ENCODE measurements at regions not wholly inside any gene's neighbourhood (a gene's known extent, or its start where the extent isn't known, plus 50 kb on each side); places are given as distances from the start of the nearest gene placed in this dataset.

GRCh38 chr5:124654418-124654817 is 92.0 kb downstream of the ZNF608 start:
- Histone ChIP-seq H3K36me3 (ENCODE audit: control insufficient read depth, insufficient read depth, low read length) (no peaks in the 10 kb centered on the region), H3K27ac (ENCODE audit: insufficient read depth, low read length) (no peak overlapping the region), H3K27me3 (ENCODE audit: control insufficient read depth, insufficient read depth, low read length) (no peaks in the 10 kb centered on the region), H3K79me2 (ENCODE audit: control insufficient read depth, insufficient read depth, low read length) (peaks cover 15% of the 10 kb centered on the region), H3K4me3 (replicated peaks in 1 of 4; ENCODE audit: control extremely low read depth in 1 of 4, insufficient read depth in 1 of 4, low read depth in 3 of 4, low read length in 4 of 4) (no peak overlapping the region), H3K9me3 (ENCODE audit: control insufficient read depth, insufficient read depth, low read depth, low read length) (no peaks in the 10 kb centered on the region), H4K20me1 (ENCODE audit: control insufficient read depth, extremely low read depth, insufficient read depth, low read length) (no peaks in the 10 kb centered on the region), H3K4me2 (ENCODE audit: extremely low read depth, insufficient read depth, low read length) (no peak overlapping the region), H3K4me1 (ENCODE audit: control insufficient read depth, extremely low read depth, insufficient read depth, low read length) (peaks cover 20% of the 10 kb centered on the region), H3K9ac (ENCODE audit: insufficient read depth, low read length) (no peak overlapping the region), H2AFZ (ENCODE audit: low read length) (no peak overlapping the region)
- no peak for DNase-seq (ENCODE audit: low read depth in 2 of 2)
- no peak for TF ChIP-seq EZH2 (IDR thresholded peaks at IDR 0.05; ENCODE audit: low read length, missing control alignments)
- TF ChIP-seq, protein P1, sequence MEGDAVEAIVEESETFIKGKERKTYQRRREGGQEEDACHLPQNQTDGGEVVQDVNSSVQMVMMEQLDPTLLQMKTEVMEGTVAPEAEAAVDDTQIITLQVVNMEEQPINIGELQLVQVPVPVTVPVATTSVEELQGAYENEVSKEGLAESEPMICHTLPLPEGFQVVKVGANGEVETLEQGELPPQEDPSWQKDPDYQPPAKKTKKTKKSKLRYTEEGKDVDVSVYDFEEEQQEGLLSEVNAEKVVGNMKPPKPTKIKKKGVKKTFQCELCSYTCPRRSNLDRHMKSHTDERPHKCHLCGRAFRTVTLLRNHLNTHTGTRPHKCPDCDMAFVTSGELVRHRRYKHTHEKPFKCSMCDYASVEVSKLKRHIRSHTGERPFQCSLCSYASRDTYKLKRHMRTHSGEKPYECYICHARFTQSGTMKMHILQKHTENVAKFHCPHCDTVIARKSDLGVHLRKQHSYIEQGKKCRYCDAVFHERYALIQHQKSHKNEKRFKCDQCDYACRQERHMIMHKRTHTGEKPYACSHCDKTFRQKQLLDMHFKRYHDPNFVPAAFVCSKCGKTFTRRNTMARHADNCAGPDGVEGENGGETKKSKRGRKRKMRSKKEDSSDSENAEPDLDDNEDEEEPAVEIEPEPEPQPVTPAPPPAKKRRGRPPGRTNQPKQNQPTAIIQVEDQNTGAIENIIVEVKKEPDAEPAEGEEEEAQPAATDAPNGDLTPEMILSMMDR (conservative IDR thresholded peaks at IDR 0.05 in 1 of 2, IDR thresholded peaks at IDR 0.05 in 1 of 2; ENCODE audit: low read depth in 1 of 2, low read length in 2 of 2) = no peak

- no peaks in the 10 kb centered on the region for H3K27me3 ChIP-seq (ENCODE audit: control insufficient read depth, insufficient read depth, low read length)
- H2AFZ ChIP-seq (ENCODE audit: low read length) = no peak overlapping the region
- no peak overlapping the region for H3K4me3 ChIP-seq (replicated peaks in 1 of 4; ENCODE audit: control extremely low read depth in 1 of 4, insufficient read depth in 1 of 4, low read depth in 3 of 4, low read length in 4 of 4)
- peaks cover 26% of the 10 kb centered on the region for H3K4me1 ChIP-seq (ENCODE audit: control insufficient read depth, extremely low read depth, insufficient read depth, low read length)
- H3K9ac ChIP-seq (ENCODE audit: insufficient read depth, low read length) = no peak overlapping the region
- no peak for TF ChIP-seq EZH2 (IDR thresholded peaks at IDR 0.05; ENCODE audit: low read length, missing control alignments)
- TF ChIP-seq, protein P1 (conservative IDR thresholded peaks at IDR 0.05 in 1 of 2, IDR thresholded peaks at IDR 0.05 in 1 of 2; ENCODE audit: low read depth in 1 of 2, low read length in 2 of 2) = no peak
- H3K79me2 ChIP-seq (ENCODE audit: control insufficient read depth, insufficient read depth, low read length) = peaks cover 14% of the 10 kb centered on the region
- no peaks in the 10 kb centered on the region for H3K9me3 ChIP-seq (ENCODE audit: control insufficient read depth, insufficient read depth, low read depth, low read length)
- H3K27ac ChIP-seq (ENCODE audit: insufficient read depth, low read length) = no peak overlapping the region
- no peak overlapping the region for H3K4me2 ChIP-seq (ENCODE audit: extremely low read depth, insufficient read depth, low read length)
- H3K36me3 ChIP-seq (ENCODE audit: control insufficient read depth, insufficient read depth, low read length) = no peaks in the 10 kb centered on the region
- no peaks in the 10 kb centered on the region for H4K20me1 ChIP-seq (ENCODE audit: control insufficient read depth, extremely low read depth, insufficient read depth, low read length)
- no peak for DNase-seq (ENCODE audit: low read depth in 2 of 2)
Measured at GRCh38 chr5:124653666-124654065, 92.8 kb downstream of the ZNF608 start.

GRCh38 chr5:124652892-124653441 is 93.5 kb downstream of the ZNF608 start:
- H3K9ac ChIP-seq (ENCODE audit: insufficient read depth, low read length) = no peak overlapping the region
- TF ChIP-seq, protein P1 (conservative IDR thresholded peaks at IDR 0.05 in 1 of 2, IDR thresholded peaks at IDR 0.05 in 1 of 2; ENCODE audit: low read depth in 1 of 2, low read length in 2 of 2) = no peak
- no peak for TF ChIP-seq EZH2 (IDR thresholded peaks at IDR 0.05; ENCODE audit: low read length, missing control alignments)
- H3K9me3 ChIP-seq (ENCODE audit: control insufficient read depth, insufficient read depth, low read depth, low read length) = no peaks in the 10 kb centered on the region
- H2AFZ ChIP-seq (ENCODE audit: low read length) = no peak overlapping the region
- peaks cover 10% of the 10 kb centered on the region for H3K79me2 ChIP-seq (ENCODE audit: control insufficient read depth, insufficient read depth, low read length)
- no peaks in the 10 kb centered on the region for H3K36me3 ChIP-seq (ENCODE audit: control insufficient read depth, insufficient read depth, low read length)
- no peaks in the 10 kb centered on the region for H3K27me3 ChIP-seq (ENCODE audit: control insufficient read depth, insufficient read depth, low read length)
- H3K27ac ChIP-seq (ENCODE audit: insufficient read depth, low read length) = no peak overlapping the region
- DNase-seq (ENCODE audit: low read depth in 2 of 2) = no peak
- no peaks in the 10 kb centered on the region for H4K20me1 ChIP-seq (ENCODE audit: control insufficient read depth, extremely low read depth, insufficient read depth, low read length)
- no peak overlapping the region for H3K4me2 ChIP-seq (ENCODE audit: extremely low read depth, insufficient read depth, low read length)
- peaks cover 27% of the 10 kb centered on the region for H3K4me1 ChIP-seq (ENCODE audit: control insufficient read depth, extremely low read depth, insufficient read depth, low read length)
- no peak overlapping the region for H3K4me3 ChIP-seq (replicated peaks in 1 of 4; ENCODE audit: control extremely low read depth in 1 of 4, insufficient read depth in 1 of 4, low read depth in 3 of 4, low read length in 4 of 4)

Measured in fibroblast of lung (primary cell).